Jurkat, Clone E6-1 (cell line): ENCODE measurements at regions not wholly inside any gene's neighbourhood (a gene's known extent, or its start where the extent isn't known, plus 50 kb on each side); places are given as distances from the start of the nearest gene placed in this dataset.

ENCODE experiments used
- DNase-seq: peaks from one replicate; pipeline ENCODE4 v3.0.0-alpha.2; 2011; ENCODE audit warnings: low read depth, low spot score
- H3K4me3 ChIP-seq: 2 replicates; pipeline ENCODE4 v1.5.1; 2011; ENCODE audit warnings: mild to moderate bottlenecking, low read length, control low read depth, moderate library complexity

DNA sequence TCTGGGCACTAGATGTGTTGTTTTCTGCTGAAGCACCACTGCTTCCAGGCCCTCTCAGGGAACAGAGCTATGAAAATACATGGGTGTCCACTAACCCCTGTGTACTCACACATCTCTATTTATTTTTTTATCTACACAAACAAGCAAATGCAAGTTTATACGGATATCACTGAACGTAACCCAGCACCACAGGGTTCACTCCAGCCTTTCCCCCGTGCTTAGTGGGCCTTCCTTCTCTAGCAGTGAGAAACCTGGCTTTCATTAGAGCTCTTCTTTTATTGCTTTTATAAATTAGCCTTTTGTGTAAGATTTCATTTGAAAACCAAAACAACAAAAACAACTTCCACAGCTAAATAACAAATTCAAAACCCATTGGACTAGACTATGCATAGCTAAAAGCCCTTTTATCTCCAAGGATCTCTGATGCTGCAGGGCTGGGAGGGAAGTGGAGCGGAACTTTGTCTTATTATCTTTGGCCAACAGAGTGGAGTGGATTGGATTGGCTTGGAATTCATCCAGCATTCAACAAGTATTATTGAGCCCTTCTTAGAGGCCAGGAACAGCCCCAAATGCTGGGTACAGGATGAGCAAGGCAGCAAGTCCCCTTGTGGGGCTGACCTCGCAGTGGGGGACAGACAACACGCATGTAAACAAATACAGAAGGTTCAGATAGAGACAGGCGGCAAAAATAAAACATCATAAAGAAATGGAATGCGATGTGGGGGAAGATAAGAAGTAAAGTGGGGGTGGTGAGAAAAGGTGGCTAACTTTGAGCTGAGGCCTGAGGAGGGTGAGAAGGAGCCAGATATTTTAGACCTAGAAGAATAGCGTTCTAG, 371.8 kb upstream of the POU3F1 start:
- no peak overlapping the region for H3K4me3 ChIP-seq
- DNase-seq, result no peak

DNA sequence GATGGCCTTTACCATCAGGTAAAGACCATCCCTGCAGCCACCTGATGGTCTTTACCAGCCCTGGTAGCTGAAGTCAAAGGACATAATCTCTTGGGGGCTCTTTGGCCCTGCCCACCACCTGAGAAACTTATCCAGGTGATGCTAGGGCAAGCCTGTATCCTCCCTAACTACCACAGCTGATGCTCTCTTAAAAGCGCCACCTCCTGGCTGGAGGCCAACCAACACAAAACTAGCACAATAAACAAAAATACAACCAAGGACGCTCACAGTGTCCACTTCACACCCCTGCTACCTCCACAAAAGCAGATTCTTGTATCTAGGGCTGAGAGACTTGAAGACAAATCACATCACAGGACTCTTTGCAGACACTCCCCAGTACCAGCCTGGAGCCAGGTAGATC, 357.1 kb upstream of the POU3F1 start:
- no peak overlapping the region for H3K4me3 ChIP-seq
- DNase-seq, result no peak

DNA sequence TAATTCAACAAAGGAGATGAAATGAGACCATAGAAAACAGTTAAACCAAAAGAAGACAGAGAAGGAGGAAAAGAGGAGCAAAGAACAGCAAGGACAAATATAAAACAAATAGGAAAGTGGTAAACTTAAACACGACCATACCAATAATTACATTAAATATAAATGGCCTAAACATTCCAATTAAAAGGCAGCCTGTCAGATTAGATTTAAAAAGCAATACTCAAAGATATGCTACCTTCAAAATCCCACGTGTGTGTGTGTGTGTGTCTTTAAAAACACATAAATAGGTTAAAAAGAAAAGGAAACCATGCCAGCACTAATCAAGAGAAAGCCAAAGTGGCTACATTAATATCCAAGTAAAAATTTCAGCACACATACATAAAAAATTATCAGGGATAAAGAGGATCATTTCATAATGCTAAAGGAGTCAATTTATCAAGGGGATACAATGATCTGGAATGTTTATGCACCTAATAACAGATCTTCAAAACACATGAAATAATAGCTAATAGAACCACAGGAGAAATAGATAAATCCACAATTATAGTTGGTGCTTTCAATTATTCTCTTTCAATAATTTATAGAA, 355.7 kb upstream of the POU3F1 start:
- no peak overlapping the region for H3K4me3 ChIP-seq
- no peak for DNase-seq

DNA sequence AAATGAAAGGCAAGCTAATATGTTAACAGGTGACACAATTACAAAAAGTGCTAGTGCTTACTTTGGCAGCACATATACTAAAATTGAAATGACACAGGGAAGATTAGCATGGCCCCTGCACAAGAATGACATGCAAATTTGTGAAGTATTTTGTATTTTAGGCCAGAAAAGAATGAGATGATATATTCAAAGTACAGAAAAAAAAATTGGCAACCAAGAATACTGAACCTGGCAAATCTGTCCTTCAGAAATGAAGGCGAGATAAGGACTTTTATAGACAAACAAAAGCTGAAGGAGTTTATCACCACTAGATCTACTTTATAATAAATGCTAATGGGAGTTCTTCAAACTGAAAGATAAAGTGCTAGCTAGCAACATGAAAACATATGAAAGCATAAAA, 350.0 kb upstream of the POU3F1 start:
- H3K4me3 ChIP-seq, result no peak overlapping the region
- no peak for DNase-seq

GRCh38 chr1:38394303-38394702, 347.7 kb upstream of the POU3F1 start:
- no peak overlapping the region for H3K4me3 ChIP-seq
- no peak for DNase-seq

GRCh38 chr1:38392861-38393260, 346.3 kb upstream of the POU3F1 start:
- no peak overlapping the region for H3K4me3 ChIP-seq
- DNase-seq, result no peak

- no peak overlapping the region for H3K4me3 ChIP-seq
Observed at GRCh38 chr1:38381256-38381655, 334.7 kb upstream of the POU3F1 start.

DNA sequence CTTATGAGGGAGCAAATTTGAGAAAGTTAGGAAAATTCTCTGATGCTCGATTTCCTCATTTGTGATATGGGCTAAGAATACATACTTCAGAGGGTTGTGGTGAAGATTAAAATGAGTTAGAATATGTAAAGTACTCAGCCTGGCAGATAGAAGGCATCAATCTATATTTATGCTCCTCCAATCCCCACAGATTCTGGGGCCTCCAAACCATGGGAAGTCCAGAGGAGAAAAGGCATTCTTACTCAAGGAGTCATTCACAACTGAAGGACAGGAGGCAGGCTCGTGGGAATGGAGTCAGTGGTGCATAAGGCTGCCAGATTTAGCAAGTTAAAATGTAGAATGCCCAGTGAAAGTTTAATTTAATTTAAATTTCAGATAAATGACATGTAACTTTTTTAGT, 330.0 kb upstream of the POU3F1 start:
- no peak overlapping the region for H3K4me3 ChIP-seq
- DNase-seq, result no peak

More at GRCh38 chr1:38381256-38381655, 334.7 kb upstream of the POU3F1 start:
- DNase-seq, result no peak

DNA sequence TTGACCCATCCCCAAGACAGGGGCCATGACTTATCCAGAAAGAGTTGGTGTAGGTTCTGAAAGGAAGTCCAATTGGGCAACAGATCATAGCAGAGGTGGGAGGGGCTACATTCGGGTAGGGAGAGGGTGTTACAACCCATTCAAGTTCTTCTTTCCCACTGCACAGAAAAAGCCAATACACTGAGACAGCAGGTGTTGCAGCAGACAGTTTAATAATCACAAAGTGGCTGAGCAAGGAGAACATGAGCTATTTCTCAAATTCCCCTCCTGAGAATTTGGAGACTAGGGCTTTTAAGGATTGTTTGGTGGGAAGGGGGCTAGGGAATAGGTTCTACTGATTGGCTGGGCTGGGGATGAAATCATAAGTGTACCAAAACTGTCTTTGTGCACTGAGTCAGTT, 328.4 kb upstream of the POU3F1 start:
- DNase-seq, result no peak
- H3K4me3 ChIP-seq, result no peak overlapping the region

DNA sequence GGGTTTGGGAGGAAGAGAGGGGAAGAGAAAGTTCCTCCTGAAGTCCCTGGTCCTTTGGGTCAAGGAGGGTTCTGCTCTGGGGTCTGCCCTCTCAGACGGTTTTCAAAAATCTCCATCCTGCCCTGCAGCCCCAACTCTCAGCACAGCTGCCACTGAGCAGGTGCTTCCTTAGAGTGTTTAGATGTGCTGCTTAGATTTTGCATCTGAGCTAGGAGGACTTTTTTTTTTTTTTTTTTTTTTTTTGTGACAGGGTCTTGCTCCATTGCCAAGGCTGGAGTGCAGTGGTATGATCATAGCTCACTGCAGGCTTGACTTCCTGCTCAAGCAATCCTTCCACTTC, 324.9 kb upstream of the POU3F1 start:
- no peak overlapping the region for H3K4me3 ChIP-seq
- no peak for DNase-seq

DNA sequence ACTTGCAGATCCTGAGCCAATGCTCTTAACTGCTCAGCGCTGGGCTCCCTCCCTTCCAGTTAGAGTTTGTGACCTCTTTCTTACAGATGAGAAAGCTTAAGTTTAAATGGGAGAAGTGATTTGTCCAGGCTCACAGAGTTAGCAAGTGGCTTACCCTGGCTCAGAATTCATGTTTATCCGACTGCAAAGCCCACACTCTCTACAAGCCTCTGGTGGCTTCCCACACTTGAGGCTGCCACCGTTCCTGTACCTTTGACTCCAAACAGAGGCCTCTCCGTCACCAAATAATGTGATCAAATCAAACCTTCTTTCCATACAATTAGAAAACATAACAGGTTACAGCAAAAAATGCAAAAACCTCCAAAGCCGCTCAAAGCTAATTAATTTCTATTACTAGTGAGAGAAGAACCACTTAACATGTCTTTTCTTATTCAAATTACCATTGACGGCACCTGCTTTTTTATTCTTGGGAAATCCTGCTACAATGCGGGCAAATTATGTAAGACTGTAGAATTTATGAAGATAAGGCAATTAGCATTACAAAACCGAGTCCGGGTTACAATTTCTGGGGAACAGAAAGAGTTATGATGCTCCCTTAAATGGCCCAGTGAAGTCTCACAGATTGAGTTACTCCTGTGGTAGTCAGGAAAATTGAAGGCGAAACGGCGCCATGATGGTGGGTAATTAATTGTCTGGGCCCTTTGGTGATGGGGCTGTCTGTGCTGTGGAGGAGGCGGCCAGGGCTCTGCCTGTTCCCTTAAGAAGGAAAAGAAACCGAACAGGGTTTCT, 324.3 kb upstream of the POU3F1 start:
- no peak for DNase-seq
- H3K4me3 ChIP-seq, result no peak overlapping the region

- H3K4me3 ChIP-seq, result no peak overlapping the region
- DNase-seq, result no peak
Observed at GRCh38 chr1:38365242-38365641, 318.6 kb upstream of the POU3F1 start.

DNA sequence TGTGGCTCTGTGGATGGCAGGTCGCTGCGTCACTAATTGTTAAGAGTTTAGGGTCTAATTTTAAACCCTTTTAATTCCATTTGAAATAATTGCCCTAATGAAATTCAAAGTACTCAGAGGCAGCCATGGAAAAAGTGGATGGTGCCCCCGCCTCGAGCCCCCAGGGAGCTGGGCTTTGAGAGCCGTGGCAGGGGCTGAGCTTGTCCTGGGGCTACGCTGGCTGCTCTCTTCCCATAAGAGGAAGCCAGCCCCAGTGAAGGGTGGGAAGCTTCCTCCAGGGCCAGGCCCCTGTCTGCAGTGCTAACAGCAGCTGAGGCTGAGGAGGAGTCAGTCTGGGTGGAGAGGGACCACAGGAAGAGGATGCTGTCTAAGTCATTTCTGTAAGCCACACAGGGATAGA, 315.0 kb upstream of the POU3F1 start:
- DNase-seq, result no peak

DNA sequence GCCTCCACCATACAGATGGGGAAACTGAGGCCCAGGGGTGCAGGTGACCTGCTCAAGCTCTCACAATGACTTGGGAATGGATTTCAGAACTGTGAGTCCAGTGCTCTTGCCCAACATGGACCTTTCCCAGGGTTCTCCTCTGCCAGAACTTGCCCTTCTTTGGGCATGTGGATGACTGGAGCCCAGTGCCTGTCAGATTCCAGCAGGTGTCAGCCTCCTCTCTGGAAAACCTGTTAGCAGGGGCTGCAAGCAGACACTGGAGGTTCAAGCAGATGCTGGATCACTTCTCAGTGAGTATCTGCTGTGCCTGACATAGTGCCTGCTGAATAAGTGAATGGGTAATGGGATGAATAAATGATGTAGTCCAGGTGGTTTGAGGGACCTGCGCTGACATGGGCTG, 314.2 kb upstream of the POU3F1 start:
- no peak for DNase-seq
- H3K4me3 ChIP-seq, result no peak overlapping the region

More for the DNA sequence above, 315.0 kb upstream of the POU3F1 start:
- no peak overlapping the region for H3K4me3 ChIP-seq

DNA sequence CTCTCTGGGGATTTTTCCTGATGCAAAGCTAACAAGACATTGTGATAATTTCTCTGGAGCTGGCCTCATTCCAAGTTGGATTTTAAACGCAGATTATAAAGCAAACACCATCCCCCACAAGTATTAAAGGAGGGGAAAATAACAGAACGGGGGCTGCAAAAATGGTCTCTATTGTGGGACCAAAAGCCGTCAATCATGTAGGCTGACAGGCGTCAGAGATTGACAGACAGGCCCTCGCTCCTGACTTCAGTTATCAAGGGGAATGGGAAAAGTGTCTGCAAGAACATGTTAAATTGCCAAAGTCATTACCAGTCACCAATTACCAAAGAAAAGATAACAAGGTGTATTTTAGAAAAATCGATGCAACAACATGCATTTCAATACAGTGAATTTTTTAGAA, 307.4 kb upstream of the POU3F1 start:
- no peak for DNase-seq
- no peak overlapping the region for H3K4me3 ChIP-seq

GRCh38 chr1:38352869-38353268, 306.3 kb upstream of the POU3F1 start:
- DNase-seq, result no peak
- no peak overlapping the region for H3K4me3 ChIP-seq

GRCh38 chr1:38347446-38348175, 301.0 kb upstream of the POU3F1 start:
- H3K4me3 ChIP-seq, result no peak overlapping the region
- no peak for DNase-seq

- no peak for DNase-seq
Observed at GRCh38 chr1:38344716-38345115, 298.1 kb upstream of the POU3F1 start.

DNA sequence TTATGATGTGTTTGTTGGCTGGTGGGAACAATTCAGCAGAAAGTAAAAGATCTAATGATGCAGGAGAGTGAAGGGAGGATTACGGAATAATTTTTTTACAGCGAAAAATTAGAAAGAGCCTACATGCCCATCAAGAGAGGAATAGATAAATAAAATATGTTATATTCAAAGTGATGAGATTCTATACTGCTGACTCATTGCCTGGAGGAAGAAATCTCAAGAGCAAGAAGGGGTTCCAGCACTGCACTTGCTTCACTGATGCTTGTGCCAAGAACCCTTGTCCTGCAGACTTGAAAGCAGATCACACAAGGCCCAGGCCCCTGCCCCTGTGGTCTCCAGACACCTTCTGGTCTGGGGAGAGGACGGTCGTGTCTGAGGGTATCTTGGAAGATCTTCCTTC, 295.1 kb upstream of the POU3F1 start:
- H3K4me3 ChIP-seq, result no peak overlapping the region
- DNase-seq, result no peak

More at GRCh38 chr1:38344716-38345115, 298.1 kb upstream of the POU3F1 start:
- no peak overlapping the region for H3K4me3 ChIP-seq

- no peak for DNase-seq
Observed at GRCh38 chr1:38340409-38340808, 293.8 kb upstream of the POU3F1 start.

More at GRCh38 chr1:38340409-38340808, 293.8 kb upstream of the POU3F1 start:
- H3K4me3 ChIP-seq, result no peak overlapping the region
